LNCAP (cell line): ENCODE measurements at regions not wholly inside any gene's neighbourhood (a gene's known extent, or its start where the extent isn't known, plus 50 kb on each side); places are given as distances from the start of the nearest gene placed in this dataset.
A peak's percentile ranks its signal among the peaks of the same experiment; 100 is the strongest.

Source experiments
- CTCF ChIP-seq: fragments of 450-650 bp; IDR thresholded peaks from 2 replicates; pipeline ENCODE4 v1.5.1; 2017; ENCODE audit warnings: mild to moderate bottlenecking

GRCh38 chr6:9543649-9544048, 871.2 kb downstream of the TFAP2A start:
- TF ChIP-seq CTCF = no peak

GRCh38 chr6:9540534-9541126, 874.2 kb downstream of the TFAP2A start:
- TF ChIP-seq CTCF = peak; percentile 72

GRCh38 chr6:9540126-9540525, 874.7 kb downstream of the TFAP2A start:
- TF ChIP-seq CTCF = no peak

- TF ChIP-seq CTCF = no peak
These were observed 875.6 kb downstream of the TFAP2A start for GRCh38 chr6:9539231-9539755.

GRCh38 chr6:9537381-9537780, 877.5 kb downstream of the TFAP2A start:
- TF ChIP-seq CTCF = no peak

- no peak for TF ChIP-seq CTCF
These were observed 879.8 kb downstream of the TFAP2A start for GRCh38 chr6:9535106-9535505.

- no peak for TF ChIP-seq CTCF
These were observed 882.0 kb downstream of the TFAP2A start for GRCh38 chr6:9532621-9533557.
